Upper lobe of left lung (tissue), 4 donors: ENCODE measurements at regions not wholly inside any gene's neighbourhood (a gene's known extent, or its start where the extent isn't known, plus 50 kb on each side); places are given as distances from the start of the nearest gene placed in this dataset.

Experiments
- EP300 ChIP-seq, 4 donors: sonication (generic); formaldehyde crosslinking; IDR thresholded peaks; one replicate each; pipeline ENCODE4 v1.5.1; 2017; ENCODE audit warnings: antibody characterized with exemption in 4 of 4, control low read depth in 2 of 4
- POLR2A ChIP-seq, 4 donors: fragments of 450-650 bp; IDR thresholded peaks; one replicate each; pipeline ENCODE4 v1.5.1; 2016 to 2017; ENCODE audit warnings: antibody characterized with exemption in 4 of 4, mild to moderate bottlenecking in 2 of 4
- TF ChIP-seq, protein P1 (sequence below), 6 experiments: fragments of 450-650 bp in 4 of 6; fragments of 200-600 bp in 2 of 6; sonication (generic) in 2 of 6; IDR thresholded peaks; one replicate each; pipeline ENCODE4 v1.5.1; 2016 to 2019; ENCODE audit warnings: antibody characterized with exemption in 6 of 6

DNA sequence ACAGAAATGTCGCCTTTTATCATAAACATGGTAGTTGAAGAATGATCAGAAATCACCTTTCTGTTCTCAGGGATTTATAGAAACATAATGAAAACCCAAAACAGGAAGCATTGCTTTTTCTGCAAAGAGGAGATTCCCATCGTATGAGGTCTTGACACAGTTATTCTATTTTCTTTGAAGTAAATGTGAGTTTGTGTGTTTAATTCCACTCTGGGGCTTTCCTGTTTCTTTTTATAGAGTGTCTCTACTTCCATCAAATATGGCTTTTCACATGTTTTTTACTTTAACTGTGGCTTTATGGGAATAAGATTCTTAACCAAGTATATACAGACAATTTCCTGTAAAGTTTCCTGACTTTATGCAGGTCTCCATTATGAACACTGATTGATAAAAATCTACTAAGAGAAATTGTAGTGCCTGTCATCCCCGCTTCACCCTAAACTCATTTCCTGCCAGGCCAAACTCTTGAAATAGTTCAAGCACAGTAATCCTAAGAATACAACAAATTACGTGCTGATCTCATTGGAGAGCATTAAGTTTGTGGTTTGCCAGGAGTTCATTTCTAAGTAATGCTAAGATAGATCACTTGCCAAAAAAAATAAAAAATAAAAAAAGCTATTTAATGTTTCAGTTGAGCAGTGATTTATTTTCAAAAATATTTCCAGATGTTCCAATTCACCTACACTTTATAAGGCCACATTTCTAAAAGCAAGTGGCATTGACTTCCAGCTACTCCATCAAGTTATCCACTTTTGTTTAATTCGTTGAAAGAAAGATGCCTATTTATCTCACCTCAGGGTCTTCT lies 52.2 kb upstream of the SEC61G start:
- TF ChIP-seq EP300 (IDR thresholded peaks at IDR 0.05): no peak
- TF ChIP-seq, protein P1, sequence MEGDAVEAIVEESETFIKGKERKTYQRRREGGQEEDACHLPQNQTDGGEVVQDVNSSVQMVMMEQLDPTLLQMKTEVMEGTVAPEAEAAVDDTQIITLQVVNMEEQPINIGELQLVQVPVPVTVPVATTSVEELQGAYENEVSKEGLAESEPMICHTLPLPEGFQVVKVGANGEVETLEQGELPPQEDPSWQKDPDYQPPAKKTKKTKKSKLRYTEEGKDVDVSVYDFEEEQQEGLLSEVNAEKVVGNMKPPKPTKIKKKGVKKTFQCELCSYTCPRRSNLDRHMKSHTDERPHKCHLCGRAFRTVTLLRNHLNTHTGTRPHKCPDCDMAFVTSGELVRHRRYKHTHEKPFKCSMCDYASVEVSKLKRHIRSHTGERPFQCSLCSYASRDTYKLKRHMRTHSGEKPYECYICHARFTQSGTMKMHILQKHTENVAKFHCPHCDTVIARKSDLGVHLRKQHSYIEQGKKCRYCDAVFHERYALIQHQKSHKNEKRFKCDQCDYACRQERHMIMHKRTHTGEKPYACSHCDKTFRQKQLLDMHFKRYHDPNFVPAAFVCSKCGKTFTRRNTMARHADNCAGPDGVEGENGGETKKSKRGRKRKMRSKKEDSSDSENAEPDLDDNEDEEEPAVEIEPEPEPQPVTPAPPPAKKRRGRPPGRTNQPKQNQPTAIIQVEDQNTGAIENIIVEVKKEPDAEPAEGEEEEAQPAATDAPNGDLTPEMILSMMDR (IDR thresholded peaks at IDR 0.05): no peak
- TF ChIP-seq POLR2A (IDR thresholded peaks at IDR 0.05): no peak
